LNCaP clone FGC (cell line): ENCODE measurements at regions not wholly inside any gene's neighbourhood (a gene's known extent, or its start where the extent isn't known, plus 50 kb on each side); places are given as distances from the start of the nearest gene placed in this dataset.

ENCODE experiments used
- DNase-seq: peaks from one replicate; pipeline ENCODE4 v3.0.0-alpha.2; 2011; ENCODE audit warnings: low read depth
- H3K4me3 ChIP-seq: 2 replicates; pipeline ENCODE4 v1.5.1; 2011; ENCODE audit warnings: mild to moderate bottlenecking, low read depth, low read length, control low read depth
- TF ChIP-seq, protein P1 (sequence below): IDR thresholded peaks from 2 replicates; pipeline ENCODE4 v1.5.1; 2012; ENCODE audit warnings: mild to moderate bottlenecking; ENCODE audit not compliant: control insufficient read depth, insufficient read depth; ENCODE audit errors: extremely low read depth

DNA sequence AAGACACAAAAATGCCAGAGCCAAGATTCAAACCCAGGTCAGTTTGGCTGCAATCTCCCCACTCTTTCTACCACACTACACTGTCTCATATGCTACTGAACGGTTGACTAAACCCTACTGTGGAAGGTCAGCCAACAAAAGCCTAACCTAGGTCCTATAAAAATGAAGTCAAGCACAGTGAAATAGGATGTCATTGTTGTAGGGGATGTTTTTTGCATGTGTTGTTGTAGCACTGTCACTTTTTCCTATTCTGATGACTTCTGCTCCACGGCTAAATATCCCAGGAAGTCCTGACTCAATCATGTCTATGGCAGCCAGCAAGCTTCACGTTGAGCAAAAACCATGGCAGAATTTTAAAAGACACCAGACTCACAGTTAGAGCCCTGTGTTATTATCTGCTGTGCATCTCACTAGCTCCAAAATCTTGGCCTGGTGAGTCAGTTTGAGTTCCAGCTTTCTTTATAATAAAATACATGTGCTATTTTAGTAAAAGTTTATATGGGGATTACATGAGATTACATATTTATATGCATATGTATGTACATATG, 322.1 kb upstream of the NT5E start:
- TF ChIP-seq, protein P1, sequence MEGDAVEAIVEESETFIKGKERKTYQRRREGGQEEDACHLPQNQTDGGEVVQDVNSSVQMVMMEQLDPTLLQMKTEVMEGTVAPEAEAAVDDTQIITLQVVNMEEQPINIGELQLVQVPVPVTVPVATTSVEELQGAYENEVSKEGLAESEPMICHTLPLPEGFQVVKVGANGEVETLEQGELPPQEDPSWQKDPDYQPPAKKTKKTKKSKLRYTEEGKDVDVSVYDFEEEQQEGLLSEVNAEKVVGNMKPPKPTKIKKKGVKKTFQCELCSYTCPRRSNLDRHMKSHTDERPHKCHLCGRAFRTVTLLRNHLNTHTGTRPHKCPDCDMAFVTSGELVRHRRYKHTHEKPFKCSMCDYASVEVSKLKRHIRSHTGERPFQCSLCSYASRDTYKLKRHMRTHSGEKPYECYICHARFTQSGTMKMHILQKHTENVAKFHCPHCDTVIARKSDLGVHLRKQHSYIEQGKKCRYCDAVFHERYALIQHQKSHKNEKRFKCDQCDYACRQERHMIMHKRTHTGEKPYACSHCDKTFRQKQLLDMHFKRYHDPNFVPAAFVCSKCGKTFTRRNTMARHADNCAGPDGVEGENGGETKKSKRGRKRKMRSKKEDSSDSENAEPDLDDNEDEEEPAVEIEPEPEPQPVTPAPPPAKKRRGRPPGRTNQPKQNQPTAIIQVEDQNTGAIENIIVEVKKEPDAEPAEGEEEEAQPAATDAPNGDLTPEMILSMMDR = no peak
- DNase-seq = no peak
- no peak overlapping the region for H3K4me3 ChIP-seq

DNA sequence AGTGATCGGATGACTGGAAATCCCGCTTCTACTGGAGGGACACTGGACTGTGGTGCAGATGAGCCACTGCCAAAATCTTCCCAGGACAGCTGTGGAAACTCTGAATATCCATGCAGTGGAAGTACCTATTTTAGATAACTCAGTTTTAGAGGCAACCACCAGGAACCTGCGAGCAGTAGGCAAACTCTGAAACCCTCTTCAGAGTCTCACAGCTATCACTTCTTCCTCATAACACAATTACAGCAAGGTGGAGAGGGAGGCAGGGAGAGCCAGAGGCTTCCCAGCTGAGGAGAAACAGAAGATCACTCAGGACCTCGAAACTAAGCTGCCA, 322.8 kb upstream of the NT5E start:
- no peak overlapping the region for H3K4me3 ChIP-seq
- TF ChIP-seq, protein P1 = no peak

DNA sequence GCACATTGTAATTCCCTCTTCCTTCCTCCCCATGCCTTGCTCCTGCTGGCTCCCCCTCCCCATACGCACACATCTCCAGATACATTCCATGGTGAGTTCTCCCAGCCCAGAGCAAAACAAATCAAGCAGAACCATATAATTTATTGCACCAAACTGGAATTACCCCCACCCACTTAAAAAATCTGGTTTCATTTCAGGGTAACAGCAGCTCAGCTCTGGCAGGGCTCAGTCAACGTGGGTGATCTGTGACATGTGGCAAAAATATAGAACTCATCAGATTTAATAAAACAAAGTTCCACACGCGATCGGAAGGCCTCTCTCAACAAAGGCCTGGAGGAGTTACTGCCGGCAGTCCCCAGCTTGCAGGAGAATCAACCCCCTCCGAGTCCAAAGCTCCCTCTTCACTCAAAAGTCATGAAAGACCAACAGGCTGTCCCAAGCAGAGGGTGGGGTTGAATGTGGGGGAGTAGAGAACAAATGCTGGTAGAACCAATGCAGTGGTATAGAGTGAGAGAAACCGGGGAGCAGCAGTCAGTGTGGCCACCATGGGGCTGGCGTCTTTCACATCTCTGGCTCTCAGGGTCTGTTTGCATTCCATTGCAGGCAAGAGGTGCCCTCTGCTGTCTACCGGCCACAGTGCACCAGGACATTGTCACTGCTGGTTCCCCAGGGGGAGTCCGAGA, 323.3 kb upstream of the NT5E start:
- TF ChIP-seq, protein P1 = peak; percentile 72
- no peak overlapping the region for H3K4me3 ChIP-seq
- no peak for DNase-seq

More for the DNA sequence above, 322.8 kb upstream of the NT5E start:
- DNase-seq = no peak

DNA sequence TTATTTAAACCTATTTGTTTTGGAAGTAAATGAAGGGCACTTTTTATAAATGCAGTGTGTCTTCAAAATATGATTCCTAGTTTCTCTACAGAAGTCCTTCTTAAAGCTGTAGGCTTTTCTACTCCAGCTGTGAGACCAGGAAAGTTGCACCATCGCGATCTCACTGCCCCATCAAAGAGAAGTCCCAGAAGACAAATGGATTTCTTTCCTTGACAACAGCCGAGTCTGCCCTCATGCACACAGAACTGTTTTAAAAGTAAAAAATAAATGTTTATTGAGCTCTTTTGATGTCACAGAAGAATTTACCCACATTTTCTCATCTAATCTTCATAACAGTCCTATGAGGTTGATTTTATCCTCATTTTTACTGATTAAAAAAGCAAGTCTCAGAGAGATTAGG, 324.4 kb upstream of the NT5E start:
- no peak overlapping the region for H3K4me3 ChIP-seq
- TF ChIP-seq, protein P1 = no peak
- DNase-seq = no peak

DNA sequence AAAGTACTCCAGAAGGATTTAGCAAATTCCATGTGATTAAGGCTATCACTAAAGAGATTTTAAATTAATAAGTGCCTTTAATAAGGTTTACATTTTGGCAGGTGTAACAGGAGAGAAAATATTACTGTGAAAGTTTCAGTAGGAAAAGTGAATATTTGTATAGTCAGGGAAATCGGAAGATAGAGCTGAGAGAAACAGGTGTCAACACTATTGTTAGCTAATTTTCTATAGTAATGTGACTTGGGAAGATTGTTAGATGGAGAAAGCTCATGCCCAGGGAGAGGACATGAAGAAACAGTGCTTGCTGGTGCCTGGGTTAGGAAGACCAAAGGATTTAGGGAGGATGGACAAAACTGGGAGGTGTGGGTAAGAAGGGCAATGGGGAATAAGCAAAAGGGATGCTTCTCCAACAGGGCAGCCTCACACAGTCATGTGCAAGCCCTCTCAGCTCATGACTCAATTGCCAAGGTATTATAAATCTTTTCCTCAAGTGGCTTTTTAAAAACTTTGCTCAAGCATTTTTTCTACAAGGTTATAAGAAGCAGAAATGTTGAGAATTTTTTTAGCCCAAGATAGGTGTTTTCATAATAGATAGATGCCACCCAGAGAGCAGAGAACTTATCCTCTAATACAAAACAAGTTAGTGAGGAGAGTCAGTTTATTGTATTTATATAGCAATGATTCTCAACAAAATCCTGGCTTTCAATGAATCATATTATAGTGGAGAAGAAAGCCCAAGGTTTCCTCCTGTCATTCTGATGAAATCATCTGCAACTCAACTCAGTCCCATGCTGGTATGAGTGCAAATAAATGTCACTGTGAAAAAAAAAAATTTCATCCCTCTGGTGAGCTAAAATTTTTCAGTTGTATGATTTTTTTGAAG, 325.2 kb upstream of the NT5E start:
- TF ChIP-seq, protein P1 = no peak
- no peak for DNase-seq
- no peak overlapping the region for H3K4me3 ChIP-seq

DNA sequence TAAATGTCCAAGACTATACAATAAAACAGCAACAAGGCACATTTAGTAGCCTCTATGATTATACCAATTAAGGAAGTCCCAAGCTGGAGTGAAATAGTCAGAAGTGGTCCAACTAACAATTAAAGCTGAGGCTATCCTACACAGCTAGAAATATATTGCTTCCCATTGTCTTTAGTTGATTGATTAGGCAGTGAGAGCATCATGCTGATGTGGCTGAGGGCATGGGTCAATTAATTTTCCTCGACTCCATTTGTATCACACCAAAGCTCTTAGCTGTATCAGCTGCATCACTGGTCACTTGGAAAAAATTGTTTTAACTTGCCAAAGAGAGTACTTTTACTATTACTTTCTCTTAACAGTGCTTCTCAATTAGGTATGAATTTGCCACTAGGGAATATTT, 328.7 kb upstream of the NT5E start:
- DNase-seq = no peak
- no peak overlapping the region for H3K4me3 ChIP-seq
- TF ChIP-seq, protein P1 = no peak
